Gastrocnemius medialis (tissue), 4 donors: ENCODE measurements at regions not wholly inside any gene's neighbourhood (a gene's known extent, or its start where the extent isn't known, plus 50 kb on each side); places are given as distances from the start of the nearest gene placed in this dataset.

Experiments
- ATAC-seq, 2 donors: fragments of 150-250 bp; one replicate each; pipeline ENCODE4 v1.9.1; 2016
- DNase-seq, 2 donors: peaks; one replicate each; pipeline ENCODE4 v3.0.0-alpha.2; 2019
- H3K27ac ChIP-seq, 4 donors: fragments of 200-600 bp; sonication (generic); 1 replicate in 1 of 4; 2 replicates in 3 of 4; pipeline ENCODE4 v1.5.1; 2016 to 2018; ENCODE audit warnings: mild to moderate bottlenecking in 2 of 4, moderate library complexity in 1 of 4
- H3K27me3 ChIP-seq, 3 donors: fragments of 200-600 bp; sonication (generic) in 2 of 3; 1 replicate in 1 of 3; 2 replicates in 2 of 3; pipeline versions ENCODE4 v1.5.1 to v1.6.0; 2016 to 2019; ENCODE audit warnings: mild to moderate bottlenecking in 1 of 3, moderate library complexity in 1 of 3
- H3K36me3 ChIP-seq, 2 donors: fragments of 200-600 bp; sonication (generic) in 1 of 2; one replicate each; pipeline ENCODE4 v1.5.1; 2017 to 2018
- H3K4me1 ChIP-seq, 2 donors: fragments of 200-600 bp; sonication (generic) in 1 of 2; one replicate each; pipeline ENCODE4 v1.5.1; 2016 to 2017; ENCODE audit warnings: mild to moderate bottlenecking in 2 of 2
- H3K4me3 ChIP-seq, 4 donors: fragments of 200-600 bp; sonication (generic) in 3 of 4; 1 replicate in 1 of 4; 2 replicates in 3 of 4; pipeline ENCODE4 v1.5.1; 2016 to 2019; ENCODE audit warnings: mild to moderate bottlenecking in 2 of 4
- H3K9me3 ChIP-seq, 3 donors: fragments of 200-600 bp; sonication (generic) in 2 of 3; 1 replicate in 1 of 3; 2 replicates in 2 of 3; pipeline ENCODE4 v1.5.1; 2016 to 2019
- CTCF ChIP-seq, 5 experiments: fragments of 450-650 bp in 3 of 5; fragments of 200-600 bp in 2 of 5; sonication (generic) in 2 of 5; IDR thresholded peaks in 4 of 5; conservative IDR thresholded peaks in 1 of 5; 1 replicate in 4 of 5; 2 replicates in 1 of 5; pipeline ENCODE4 v1.5.1; 2016 to 2019; ENCODE audit warnings: antibody characterized with exemption in 5 of 5, mild to moderate bottlenecking in 3 of 5, moderate library complexity in 3 of 5
- POLR2A ChIP-seq, 2 donors: fragments of 450-650 bp; IDR thresholded peaks; one replicate each; pipeline ENCODE4 v1.6.1; 2017; ENCODE audit warnings: antibody characterized with exemption in 2 of 2, mild to moderate bottlenecking in 2 of 2, moderate library complexity in 2 of 2
- in situ Hi-C, 4 donors: fragments of 200-750 bp; cut with MboI; loops; one replicate each; pipeline versions ENCODE4 v1.15.0 to v1.8.0; 2017; ENCODE audit warnings: low sequenced_read_pairs in 4 of 4
- intact Hi-C: fragments of 100-400 bp; cut with DNase I; formaldehyde crosslinking; loops from one replicate; pipeline ENCODE4 v1.15.1; 2023; ENCODE audit warnings: low total_unique reads

GRCh38 chr6:155787168-155787567 is 331.5 kb upstream of the NOX3 start:
- intact Hi-C loops (no loop called here), in situ Hi-C loops (no loop called here)
- no peak for DNase-seq
- TF ChIP-seq POLR2A (IDR thresholded peaks at IDR 0.05), result no peak
- TF ChIP-seq CTCF (IDR thresholded peaks at IDR 0.05 in 4 of 5, conservative IDR thresholded peaks at IDR 0.05 in 1 of 5), result no peak
- Histone ChIP-seq H3K27ac (no peak overlapping the region), H3K4me1 (no peaks in the 10 kb centered on the region), H3K4me3 (no peak overlapping the region), H3K36me3 (no peaks in the 10 kb centered on the region), H3K27me3 (no peaks in the 10 kb centered on the region), H3K9me3 (no peaks in the 10 kb centered on the region)
- no peak for ATAC-seq

GRCh38 chr6:155786528-155786927 is 330.9 kb upstream of the NOX3 start:
- no peak for DNase-seq
- no peak for ATAC-seq
- no peaks in the 10 kb centered on the region for H3K36me3 ChIP-seq
- no peak overlapping the region for H3K4me3 ChIP-seq
- H3K9me3 ChIP-seq, result no peaks in the 10 kb centered on the region
- TF ChIP-seq CTCF (IDR thresholded peaks at IDR 0.05 in 4 of 5, conservative IDR thresholded peaks at IDR 0.05 in 1 of 5) (no peak), POLR2A (IDR thresholded peaks at IDR 0.05) (no peak)
- H3K27me3 ChIP-seq, result no peaks in the 10 kb centered on the region
- no peak overlapping the region for H3K27ac ChIP-seq
- intact Hi-C loops (no loop called here), in situ Hi-C loops (no loop called here)
- H3K4me1 ChIP-seq, result no peaks in the 10 kb centered on the region

- TF ChIP-seq CTCF (IDR thresholded peaks at IDR 0.05 in 4 of 5, conservative IDR thresholded peaks at IDR 0.05 in 1 of 5) (no peak), POLR2A (IDR thresholded peaks at IDR 0.05) (no peak)
- no peak overlapping the region for H3K4me3 ChIP-seq
- intact Hi-C loops, result no loop called here
- no peaks in the 10 kb centered on the region for H3K27me3 ChIP-seq
- H3K27ac ChIP-seq, result no peak overlapping the region
- H3K4me1 ChIP-seq, result no peaks in the 10 kb centered on the region
- no peaks in the 10 kb centered on the region for H3K9me3 ChIP-seq
- no peak for DNase-seq
- ATAC-seq, result no peak
- no peaks in the 10 kb centered on the region for H3K36me3 ChIP-seq
- in situ Hi-C loops, result no loop called here
Observed at GRCh38 chr6:155782739-155783459, 327.3 kb upstream of the NOX3 start.

GRCh38 chr6:155782320-155782731 is 326.7 kb upstream of the NOX3 start:
- intact Hi-C loops (no loop called here), in situ Hi-C loops (no loop called here)
- TF ChIP-seq CTCF (IDR thresholded peaks at IDR 0.05 in 4 of 5, conservative IDR thresholded peaks at IDR 0.05 in 1 of 5), result no peak
- no peak for TF ChIP-seq POLR2A (IDR thresholded peaks at IDR 0.05)
- Histone ChIP-seq H3K4me3 (no peak overlapping the region), H3K36me3 (no peaks in the 10 kb centered on the region), H3K27me3 (no peaks in the 10 kb centered on the region), H3K9me3 (no peaks in the 10 kb centered on the region), H3K27ac (no peak overlapping the region), H3K4me1 (no peaks in the 10 kb centered on the region)
- no peak for DNase-seq
- peak in 1 of 2 donors; percentile 33 for ATAC-seq

GRCh38 chr6:155779456-155779855 is 323.8 kb upstream of the NOX3 start:
- intact Hi-C loops (no loop called here), in situ Hi-C loops (no loop called here)
- ATAC-seq (no peak), DNase-seq (peak in 1 of 2 donors; percentile 10)
- no peak for TF ChIP-seq POLR2A (IDR thresholded peaks at IDR 0.05)
- TF ChIP-seq CTCF (IDR thresholded peaks at IDR 0.05 in 4 of 5, conservative IDR thresholded peaks at IDR 0.05 in 1 of 5), result no peak
- Histone ChIP-seq H3K4me1 (no peaks in the 10 kb centered on the region), H3K4me3 (no peak overlapping the region), H3K9me3 (no peaks in the 10 kb centered on the region), H3K36me3 (no peaks in the 10 kb centered on the region), H3K27ac (no peak overlapping the region), H3K27me3 (no peaks in the 10 kb centered on the region)
